NCI-H2196 (cell line): ENCODE measurements at regions not wholly inside any gene's neighbourhood (a gene's known extent, or its start where the extent isn't known, plus 50 kb on each side); places are given as distances from the start of the nearest gene placed in this dataset.

Source experiments
- DNase-seq: peaks from one replicate; lab custom pipeline; 2025; ENCODE audit not compliant: unreplicated experiment; lab: John Stamatoyannopoulos, UW

- DNase-seq, result no peak
Observed at GRCh38 chr12:3931206-3931605, 58.0 kb upstream of the PARP11 start.

GRCh38 chr12:3929875-3930615 lies 56.8 kb upstream of the PARP11 start:
- DNase-seq, result no peak

- DNase-seq, result no peak
Observed at GRCh38 chr12:3928538-3929184, 55.5 kb upstream of the PARP11 start.

GRCh38 chr12:3925621-3926020 lies 52.4 kb upstream of the PARP11 start:
- no peak for DNase-seq

GRCh38 chr12:3924761-3925160 lies 51.6 kb upstream of the PARP11 start:
- DNase-seq, result no peak

GRCh38 chr12:3923021-3923420 lies 49.8 kb upstream of the PARP11 start:
- no peak for DNase-seq
